ENCODE measurements at regions not wholly inside any gene's neighbourhood (a gene's known extent, or its start where the extent isn't known, plus 50 kb on each side); places are given as distances from the start of the nearest gene placed in this dataset.

DNA sequence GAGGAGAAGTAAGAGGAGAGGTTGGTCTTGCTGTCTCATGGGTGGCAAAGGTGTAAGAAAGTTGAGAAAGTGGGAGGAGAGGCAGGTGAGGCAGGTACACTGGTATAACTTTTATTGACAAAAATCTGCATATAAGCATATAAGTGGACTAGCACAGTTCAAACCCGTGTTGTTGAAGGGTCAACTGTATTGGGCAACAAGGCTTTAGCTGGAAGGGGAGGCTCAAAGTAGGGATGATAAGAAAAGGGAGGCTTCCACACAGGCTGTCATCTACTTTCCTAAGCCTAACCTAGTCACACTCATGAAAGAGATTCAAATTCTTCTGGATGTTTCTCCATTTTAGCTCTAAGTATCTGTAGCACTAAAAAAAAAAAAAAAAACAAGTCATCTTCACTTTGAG is 188.1 kb upstream of the SEMA6D start:
- H3K9ac ChIP-seq (ENCODE audit: low read depth, low read length): no peak overlapping the region
- no peak overlapping the region for H4K91ac ChIP-seq (ENCODE audit: insufficient read depth, low read depth, low read length)
- dilution Hi-C loops (cut with HindIII; ENCODE audit: low sequenced_read_pairs, unreplicated experiment): no loop called here
- no peak overlapping the region for H2BK5ac ChIP-seq (ENCODE audit: low read depth, low read length, poor library complexity, severe bottlenecking)
- no peak overlapping the region for H3K4me3 ChIP-seq (ENCODE audit: insufficient read depth, low read depth, low read length)
- H3K79me1 ChIP-seq (ENCODE audit: low read depth in 1 of 2, low read length in 2 of 2): no peaks in the 10 kb centered on the region
- no peaks in the 10 kb centered on the region for H3K36me3 ChIP-seq (ENCODE audit: control insufficient read depth, insufficient read depth, low read length)
- no peak overlapping the region for H3K4me2 ChIP-seq (ENCODE audit: low read depth, low read length)
- no CpG with 5 or more reads among the region's 1 CpG for WGBS, 2 experiments (ENCODE audit: extremely low coverage in 2 of 2, insufficient read length in 1 of 2)
- H4K8ac ChIP-seq (ENCODE audit: low read depth in 2 of 2, low read length in 2 of 2): no peak overlapping the region
- no peak overlapping the region for H3K23ac ChIP-seq (ENCODE audit: low read depth, low read length)
- DNase-seq (no peak), ATAC-seq (ENCODE audit: low read depth) (no peak)
- H3K4me1 ChIP-seq (ENCODE audit: control insufficient read depth, insufficient read depth, low read length): peaks cover under 1% of the 10 kb centered on the region; the same call in 1 of the 2 replicates
- intact Hi-C loops (cut with micrococcal nuclease): no loop called here
- ChIA-PET CTCF (no interaction called here), POLR2A (ENCODE audit: unreplicated experiment) (no interaction called here)
- in situ Hi-C loops (cut with MboI; ENCODE audit: low sequenced_read_pairs): no loop called here
- H2BK20ac ChIP-seq (ENCODE audit: low read depth, low read length): no peak overlapping the region
- no peak overlapping the region for H2AK9ac ChIP-seq (replicated peaks; ENCODE audit: low read depth, low read length, poor library complexity)
- no peak overlapping the region for H2BK120ac ChIP-seq (ENCODE audit: low read depth, low read length)
- H2BK15ac ChIP-seq (ENCODE audit: low read depth, low read length): no peak overlapping the region
- no peaks in the 10 kb centered on the region for H4K20me1 ChIP-seq (ENCODE audit: insufficient read depth, low read length)
- no peaks in the 10 kb centered on the region for H3K27me3 ChIP-seq (ENCODE audit: control insufficient read depth, insufficient read depth, low read length)
- H3K4ac ChIP-seq (ENCODE audit: low read depth, low read length): no peak overlapping the region
- H3K9me3 ChIP-seq (ENCODE audit: control insufficient read depth, insufficient read depth, low read length): no peaks in the 10 kb centered on the region
- TF ChIP-seq RFX5 (IDR thresholded peaks at IDR 0.05; ENCODE audit: low read depth, low read length) (no peak), RCOR1 (IDR thresholded peaks at IDR 0.05; ENCODE audit: insufficient replicate concordance, low read length) (no peak)
- H2AK5ac ChIP-seq (ENCODE audit: low read depth, low read length): no peak overlapping the region
- no peak overlapping the region for H4K5ac ChIP-seq (ENCODE audit: low read depth, low read length)
- no peak overlapping the region for H3K18ac ChIP-seq (ENCODE audit: low read depth, low read length)
- no peak overlapping the region for H3K27ac ChIP-seq (ENCODE audit: insufficient read depth, low read length)
- no peak overlapping the region for H3K14ac ChIP-seq (replicated peaks; ENCODE audit: low read depth, low read length)
- H3K9me1 ChIP-seq (ENCODE audit: insufficient read depth, low read length): peaks cover 3% of the 10 kb centered on the region; the same call in 1 of the 2 replicates
- no peak overlapping the region for H3K56ac ChIP-seq (ENCODE audit: extremely low read depth, insufficient read depth, low read length)
- no TSS peak for BruUV-seq (replicated peaks)
- H2AFZ ChIP-seq (replicated peaks; ENCODE audit: low read length, poor library complexity): no peak overlapping the region

Measured in IMR-90 (cell line).